ENCODE measurements at regions not wholly inside any gene's neighbourhood (a gene's known extent, or its start where the extent isn't known, plus 50 kb on each side); places are given as distances from the start of the nearest gene placed in this dataset.

- DNase-seq: no peak
Observed at GRCh38 chr6:1081551-1082284, 230.2 kb upstream of the FOXQ1 start.

GRCh38 chr6:1080453-1081337 is 231.2 kb upstream of the FOXQ1 start:
- DNase-seq: no peak

- no peak for DNase-seq
Observed at GRCh38 chr6:1079525-1079924, 232.4 kb upstream of the FOXQ1 start.

- no peak for DNase-seq
Observed at GRCh38 chr6:1077478-1078416, 234.2 kb upstream of the FOXQ1 start.

- no peak for DNase-seq
Observed at GRCh38 chr6:1076531-1077459, 235.1 kb upstream of the FOXQ1 start.

GRCh38 chr6:1075880-1076279 is 236.0 kb upstream of the FOXQ1 start:
- DNase-seq: no peak

GRCh38 chr6:1075444-1075843 is 236.5 kb upstream of the FOXQ1 start:
- DNase-seq: no peak

GRCh38 chr6:1070085-1070521 is 241.8 kb upstream of the FOXQ1 start:
- no peak for DNase-seq

- no peak for DNase-seq
Observed at GRCh38 chr6:1068905-1069304, 243.0 kb upstream of the FOXQ1 start.

GRCh38 chr6:1068068-1068467 is 243.8 kb upstream of the FOXQ1 start:
- no peak for DNase-seq

- DNase-seq: no peak
Observed at GRCh38 chr6:1067346-1067745, 244.6 kb upstream of the FOXQ1 start.

GRCh38 chr6:1066449-1067090 is 245.3 kb upstream of the FOXQ1 start:
- DNase-seq: no peak

GRCh38 chr6:1065986-1066385 is 245.9 kb upstream of the FOXQ1 start:
- DNase-seq: no peak

GRCh38 chr6:1063671-1064355 is 248.1 kb upstream of the FOXQ1 start:
- no peak for DNase-seq

GRCh38 chr6:1062786-1063545 is 248.9 kb upstream of the FOXQ1 start:
- no peak for DNase-seq

GRCh38 chr6:1059596-1059995 is 252.3 kb upstream of the FOXQ1 start:
- DNase-seq: no peak

GRCh38 chr6:1057490-1058135 is 254.3 kb upstream of the FOXQ1 start:
- no peak for DNase-seq

GRCh38 chr6:1055015-1055921 is 256.6 kb upstream of the FOXQ1 start:
- DNase-seq: no peak
